ENCODE measurements at regions not wholly inside any gene's neighbourhood (a gene's known extent, or its start where the extent isn't known, plus 50 kb on each side); places are given as distances from the start of the nearest gene placed in this dataset.
"Not testable (repeated sequence)": the region's sequence is repeated elsewhere in the genome, so short reads cannot be mapped to it uniquely, and the experiment has no call there.

DNA sequence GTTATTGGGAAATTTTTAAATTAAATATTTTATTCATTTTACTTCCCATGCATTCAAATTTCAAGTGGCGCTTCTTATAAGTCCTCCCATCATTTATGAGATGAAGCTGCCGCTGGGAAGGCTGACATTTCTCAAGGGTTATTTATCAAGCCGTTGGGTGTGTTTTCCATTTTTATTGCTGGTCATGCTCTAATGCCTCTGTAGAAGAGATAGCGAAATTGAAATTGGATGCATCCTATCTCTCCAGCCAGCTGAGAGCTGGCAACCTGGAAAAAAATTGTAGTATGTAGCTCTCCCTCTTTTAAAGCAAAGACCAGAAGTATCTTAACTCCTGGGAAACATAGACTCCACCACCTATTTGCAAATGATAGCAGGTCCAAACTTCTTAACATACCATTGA lies 135.9 kb downstream of the C6orf118 start:
- Histone ChIP-seq H3K27ac (ENCODE audit: low read length) (no peak overlapping the region), H3K9ac (ENCODE audit: low read length in 2 of 2) (no peak overlapping the region), H3K9me3 (ENCODE audit: control insufficient read depth in 2 of 2, low read length in 2 of 2) (no peaks in the 10 kb centered on the region), H3K4me3 (ENCODE audit: low read length in 2 of 2) (no peak overlapping the region), H3K27me3 (ENCODE audit: control insufficient read depth in 1 of 2, insufficient read depth in 2 of 2, low read length in 2 of 2) (no peaks in the 10 kb centered on the region), H3K4me1 (ENCODE audit: control insufficient read depth, insufficient read depth, low read length) (no peaks in the 10 kb centered on the region), H3K36me3 (ENCODE audit: control insufficient read depth in 2 of 2, insufficient read depth in 2 of 2, low read length in 2 of 2) (no peaks in the 10 kb centered on the region)

DNA sequence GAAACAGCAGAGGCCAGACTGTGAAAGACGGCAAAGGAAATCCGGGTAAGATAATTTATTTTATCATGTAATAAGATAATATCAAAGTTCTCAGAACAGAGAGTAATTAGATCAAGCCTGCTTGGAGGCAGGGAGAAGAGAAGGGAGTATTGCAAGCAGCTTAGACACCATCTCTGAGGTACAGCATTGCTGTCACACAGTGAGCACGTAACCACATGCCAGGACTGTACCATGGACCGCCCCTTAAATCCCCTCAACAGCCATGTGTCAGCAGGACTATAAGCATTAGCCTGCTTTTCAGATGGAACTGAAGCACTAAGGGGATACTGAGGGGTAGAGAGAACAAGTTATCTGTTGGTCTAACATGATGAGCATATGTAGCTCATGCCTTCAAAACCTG lies 141.5 kb downstream of the C6orf118 start:
- Histone ChIP-seq H3K27ac (ENCODE audit: low read length) (no peak overlapping the region), H3K27me3 (ENCODE audit: control insufficient read depth in 1 of 2, insufficient read depth in 2 of 2, low read length in 2 of 2) (no peaks in the 10 kb centered on the region), H3K9me3 (ENCODE audit: control insufficient read depth in 2 of 2, low read length in 2 of 2) (no peaks in the 10 kb centered on the region), H3K4me1 (ENCODE audit: control insufficient read depth, insufficient read depth, low read length) (no peaks in the 10 kb centered on the region), H3K36me3 (ENCODE audit: control insufficient read depth in 2 of 2, insufficient read depth in 2 of 2, low read length in 2 of 2) (no peaks in the 10 kb centered on the region), H3K4me3 (ENCODE audit: low read length in 2 of 2) (no peak overlapping the region), H3K9ac (ENCODE audit: low read length in 2 of 2) (no peak overlapping the region)

DNA sequence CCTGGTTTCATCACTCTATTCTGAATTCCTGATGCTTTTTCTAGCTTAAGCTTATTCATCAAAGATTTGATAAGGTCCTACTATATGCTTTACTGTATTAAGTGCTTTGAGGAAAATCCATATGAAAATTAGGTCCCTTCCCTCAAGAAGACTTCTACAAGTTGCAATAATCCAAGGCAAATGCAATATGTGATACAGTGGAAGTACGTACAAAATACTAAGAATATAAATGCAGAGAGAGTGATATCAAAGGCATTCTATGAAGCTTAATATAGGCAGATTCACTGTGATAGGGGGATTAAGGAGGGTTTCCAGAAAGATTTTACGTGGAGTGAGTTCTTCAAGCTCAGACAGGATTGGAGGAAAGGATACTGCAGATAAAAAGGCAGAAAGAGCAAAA lies 142.1 kb downstream of the C6orf118 start:
- no peak overlapping the region for H3K27ac ChIP-seq (ENCODE audit: low read length)
- no peaks in the 10 kb centered on the region for H3K36me3 ChIP-seq (ENCODE audit: control insufficient read depth in 2 of 2, insufficient read depth in 2 of 2, low read length in 2 of 2)
- no peak overlapping the region for H3K9ac ChIP-seq (ENCODE audit: low read length in 2 of 2)
- H3K9me3 ChIP-seq (ENCODE audit: control insufficient read depth in 2 of 2, low read length in 2 of 2) = no peaks in the 10 kb centered on the region
- no peaks in the 10 kb centered on the region for H3K4me1 ChIP-seq (ENCODE audit: control insufficient read depth, insufficient read depth, low read length)
- no peaks in the 10 kb centered on the region for H3K27me3 ChIP-seq (ENCODE audit: control insufficient read depth in 1 of 2, insufficient read depth in 2 of 2, low read length in 2 of 2)
- H3K4me3 ChIP-seq (ENCODE audit: low read length in 2 of 2) = no peak overlapping the region

DNA sequence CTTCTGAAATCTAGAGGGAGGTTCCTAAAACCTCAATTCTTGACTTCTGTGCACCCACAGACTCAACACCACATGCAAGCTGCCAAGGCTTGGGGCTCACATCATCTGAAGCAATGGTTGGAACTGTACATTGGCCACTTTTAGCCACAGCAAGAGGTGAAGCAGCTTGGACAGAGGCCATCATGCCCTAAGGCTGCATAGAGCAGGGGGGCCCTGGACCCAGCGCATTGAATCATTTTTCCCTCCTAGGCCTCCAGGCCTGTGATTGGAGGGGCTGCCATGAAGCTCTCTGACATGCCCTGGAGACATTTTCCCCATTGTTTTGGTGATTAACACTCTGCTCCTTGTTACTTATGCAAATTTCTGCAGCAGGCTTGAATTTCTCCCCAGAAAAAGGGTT lies 145.9 kb downstream of the C6orf118 start:
- H3K4me3 ChIP-seq (ENCODE audit: low read length in 2 of 2) = no peak overlapping the region
- H3K9me3 ChIP-seq (ENCODE audit: control insufficient read depth in 2 of 2, low read length in 2 of 2) = no peaks in the 10 kb centered on the region
- H3K36me3 ChIP-seq (ENCODE audit: control insufficient read depth in 2 of 2, insufficient read depth in 2 of 2, low read length in 2 of 2) = no peaks in the 10 kb centered on the region
- no peaks in the 10 kb centered on the region for H3K4me1 ChIP-seq (ENCODE audit: control insufficient read depth, insufficient read depth, low read length)
- no peak overlapping the region for H3K27ac ChIP-seq (ENCODE audit: low read length)
- H3K9ac ChIP-seq (ENCODE audit: low read length in 2 of 2) = no peak overlapping the region
- no peaks in the 10 kb centered on the region for H3K27me3 ChIP-seq (ENCODE audit: control insufficient read depth in 1 of 2, insufficient read depth in 2 of 2, low read length in 2 of 2)

DNA sequence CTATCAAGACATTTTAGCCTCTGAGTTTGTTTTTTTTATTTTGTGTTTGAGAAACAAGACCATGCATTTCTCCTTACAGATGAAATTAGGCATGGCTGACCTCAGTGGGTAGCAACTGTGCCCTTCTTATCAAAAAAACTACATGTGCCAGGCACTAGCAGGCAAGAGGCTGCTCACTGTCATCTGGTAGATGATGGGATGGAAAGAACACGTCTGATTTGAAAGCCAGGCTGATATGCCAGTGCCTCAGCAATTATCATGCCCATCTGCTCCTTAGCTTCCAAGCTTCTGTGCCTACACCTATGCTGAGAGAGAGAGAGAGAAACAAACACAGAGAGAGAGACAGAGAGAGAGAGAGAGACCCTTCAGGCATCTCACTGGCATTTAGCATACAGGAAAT lies 149.9 kb downstream of the C6orf118 start:
- H3K4me3 ChIP-seq (ENCODE audit: low read length in 2 of 2) = no peak overlapping the region

DNA sequence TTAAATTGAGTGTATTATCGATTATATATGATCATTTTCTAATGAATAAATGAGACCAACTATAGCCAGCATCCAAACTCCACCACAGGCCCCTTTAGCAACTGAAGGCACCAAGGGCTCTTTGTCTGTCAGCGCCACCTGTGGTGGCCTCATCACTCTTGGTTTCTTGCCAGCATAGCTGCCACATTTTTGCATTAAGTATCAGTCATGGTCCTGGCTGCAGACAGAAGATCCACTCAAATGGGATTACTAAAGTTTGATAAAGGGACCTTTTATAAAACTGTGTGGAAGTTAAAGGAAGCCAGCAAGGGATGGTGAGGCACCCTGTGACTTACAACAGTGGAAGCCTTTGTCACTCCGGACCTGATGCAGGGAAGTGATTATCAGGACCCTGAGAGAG lies 162.9 kb downstream of the C6orf118 start:
- Histone ChIP-seq H3K4me1 (ENCODE audit: control insufficient read depth, insufficient read depth, low read length) (no peaks in the 10 kb centered on the region), H3K27ac (ENCODE audit: low read length) (no peak overlapping the region), H3K4me3 (ENCODE audit: low read length in 2 of 2) (no peak overlapping the region), H3K9ac (ENCODE audit: low read length in 2 of 2) (no peak overlapping the region), H3K27me3 (ENCODE audit: control insufficient read depth in 1 of 2, insufficient read depth in 2 of 2, low read length in 2 of 2) (peaks cover 0 to 2% of the 10 kb centered on the region in 2 donors), H3K9me3 (ENCODE audit: control insufficient read depth in 2 of 2, low read length in 2 of 2) (peaks cover 0 to under 1% of the 10 kb centered on the region in 2 donors), H3K36me3 (ENCODE audit: control insufficient read depth in 2 of 2, insufficient read depth in 2 of 2, low read length in 2 of 2) (no peaks in the 10 kb centered on the region)

More for the DNA sequence above, 149.9 kb downstream of the C6orf118 start:
- Histone ChIP-seq H3K36me3 (ENCODE audit: control insufficient read depth in 2 of 2, insufficient read depth in 2 of 2, low read length in 2 of 2) (no peaks in the 10 kb centered on the region), H3K9ac (ENCODE audit: low read length in 2 of 2) (no peak overlapping the region), H3K27ac (ENCODE audit: low read length) (no peak overlapping the region), H3K4me1 (ENCODE audit: control insufficient read depth, insufficient read depth, low read length) (no peaks in the 10 kb centered on the region), H3K9me3 (ENCODE audit: control insufficient read depth in 2 of 2, low read length in 2 of 2) (no peaks in the 10 kb centered on the region), H3K27me3 (ENCODE audit: control insufficient read depth in 1 of 2, insufficient read depth in 2 of 2, low read length in 2 of 2) (no peaks in the 10 kb centered on the region)

DNA sequence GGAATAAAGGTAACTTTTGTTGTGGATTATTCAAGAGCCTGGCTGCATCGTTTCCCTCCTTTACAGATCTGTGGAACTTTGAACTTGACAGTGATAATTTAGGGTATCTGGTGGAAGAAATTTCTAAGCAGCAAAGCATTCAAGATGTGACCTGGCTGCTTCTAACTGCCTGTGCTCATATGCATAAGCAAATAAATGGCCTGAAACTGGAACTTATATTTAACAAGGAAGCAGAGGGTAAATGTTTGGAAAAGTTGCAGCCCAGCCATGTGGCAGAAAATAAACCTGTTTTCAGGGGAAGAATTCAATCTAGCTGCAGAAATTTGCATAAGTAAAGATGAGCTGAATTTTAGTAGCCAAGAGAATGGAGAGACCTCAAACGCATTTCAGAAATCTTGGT lies 173.5 kb downstream of the C6orf118 start:
- H3K9me3 ChIP-seq (ENCODE audit: control insufficient read depth in 2 of 2, low read length in 2 of 2) = peaks cover 7 to 8% of the 10 kb centered on the region in 2 donors
- H3K36me3 ChIP-seq (ENCODE audit: control insufficient read depth in 2 of 2, insufficient read depth in 2 of 2, low read length in 2 of 2) = no peaks in the 10 kb centered on the region
- H3K4me3 ChIP-seq (ENCODE audit: low read length in 2 of 2) = no peak overlapping the region
- H3K9ac ChIP-seq (ENCODE audit: low read length in 2 of 2) = no peak overlapping the region
- H3K4me1 ChIP-seq (ENCODE audit: control insufficient read depth, insufficient read depth, low read length) = no peaks in the 10 kb centered on the region
- H3K27ac ChIP-seq (ENCODE audit: low read length) = no peak overlapping the region
- H3K27me3 ChIP-seq (ENCODE audit: control insufficient read depth in 1 of 2, insufficient read depth in 2 of 2, low read length in 2 of 2) = no peaks in the 10 kb centered on the region

DNA sequence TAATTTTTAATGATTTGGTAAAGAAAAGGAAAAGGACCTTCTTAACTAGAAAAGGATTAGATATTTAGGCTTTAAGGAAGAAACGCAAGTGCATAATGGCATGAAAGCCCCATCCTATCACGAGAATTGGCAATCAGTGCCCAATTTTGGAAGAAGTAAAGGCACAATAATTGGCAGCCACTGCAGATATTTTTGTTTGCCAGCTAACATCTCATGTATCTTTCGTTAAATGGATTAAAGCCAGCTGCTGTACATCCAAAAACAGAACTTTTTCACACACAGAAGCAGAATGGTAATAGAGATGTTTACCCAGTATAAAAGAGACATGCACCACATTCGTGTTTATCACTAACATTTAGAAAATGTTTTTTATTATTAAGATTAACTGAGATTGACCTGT lies 180.3 kb downstream of the C6orf118 start:
- Histone ChIP-seq H3K4me3 (ENCODE audit: low read length in 2 of 2) (no peak overlapping the region), H3K9me3 (ENCODE audit: control insufficient read depth in 2 of 2, low read length in 2 of 2) (peaks cover 0 to 2% of the 10 kb centered on the region in 2 donors), H3K27ac (ENCODE audit: low read length) (no peak overlapping the region), H3K27me3 (ENCODE audit: control insufficient read depth in 1 of 2, insufficient read depth in 2 of 2, low read length in 2 of 2) (no peaks in the 10 kb centered on the region), H3K36me3 (ENCODE audit: control insufficient read depth in 2 of 2, insufficient read depth in 2 of 2, low read length in 2 of 2) (no peaks in the 10 kb centered on the region), H3K4me1 (ENCODE audit: control insufficient read depth, insufficient read depth, low read length) (no peaks in the 10 kb centered on the region), H3K9ac (ENCODE audit: low read length in 2 of 2) (no peak overlapping the region)

DNA sequence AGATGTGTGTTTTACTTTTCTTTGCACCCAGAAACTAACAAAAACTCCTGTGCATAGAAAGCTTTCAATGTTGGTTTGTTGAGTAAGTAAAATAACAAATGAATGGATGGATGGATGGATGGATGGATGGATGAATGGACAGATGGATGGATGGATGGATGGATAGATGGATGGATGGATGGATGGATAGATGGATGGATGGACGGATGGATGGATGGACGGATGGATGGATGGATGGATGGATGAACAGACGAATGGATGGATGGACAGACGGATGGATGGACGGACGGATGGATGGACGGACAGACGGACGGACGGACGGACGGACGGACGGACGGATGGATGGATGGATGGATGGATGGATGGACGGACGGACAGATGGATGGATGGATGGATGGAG lies 181.7 kb downstream of the C6orf118 start:
- H3K4me1 ChIP-seq (ENCODE audit: control insufficient read depth, insufficient read depth, low read length); H3K4me3 ChIP-seq (ENCODE audit: low read length in 2 of 2); H3K27me3 ChIP-seq (ENCODE audit: control insufficient read depth in 1 of 2, insufficient read depth in 2 of 2, low read length in 2 of 2); H3K9me3 ChIP-seq (ENCODE audit: control insufficient read depth in 2 of 2, low read length in 2 of 2); H3K36me3 ChIP-seq (ENCODE audit: control insufficient read depth in 2 of 2, insufficient read depth in 2 of 2, low read length in 2 of 2); H3K9ac ChIP-seq (ENCODE audit: low read length in 2 of 2); H3K27ac ChIP-seq (ENCODE audit: low read length): not testable (repeated sequence)

DNA sequence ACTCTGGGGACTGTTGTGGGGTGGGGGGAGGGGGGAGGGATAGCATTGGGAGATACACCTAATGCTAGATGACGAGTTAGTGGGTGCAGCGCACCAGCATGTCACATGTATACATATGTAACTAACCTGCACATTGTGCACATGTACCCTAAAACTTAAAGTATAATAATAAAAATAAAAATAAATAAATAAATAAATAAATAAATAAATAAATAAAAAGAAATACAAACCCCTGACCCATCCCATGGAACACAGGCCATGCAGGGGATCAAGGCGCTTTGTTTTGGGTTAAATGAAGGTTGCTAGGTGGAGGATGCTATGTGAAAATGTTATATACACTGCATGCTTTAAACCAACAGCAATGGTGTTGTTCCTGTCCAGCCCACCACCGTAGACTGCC lies 184.7 kb downstream of the C6orf118 start:
- not testable (repeated sequence) for H3K9me3 ChIP-seq (ENCODE audit: control insufficient read depth in 2 of 2, low read length in 2 of 2); H3K27ac ChIP-seq (ENCODE audit: low read length); H3K27me3 ChIP-seq (ENCODE audit: control insufficient read depth in 1 of 2, insufficient read depth in 2 of 2, low read length in 2 of 2); H3K36me3 ChIP-seq (ENCODE audit: control insufficient read depth in 2 of 2, insufficient read depth in 2 of 2, low read length in 2 of 2); H3K4me1 ChIP-seq (ENCODE audit: control insufficient read depth, insufficient read depth, low read length); H3K4me3 ChIP-seq (ENCODE audit: low read length in 2 of 2); H3K9ac ChIP-seq (ENCODE audit: low read length in 2 of 2)

DNA sequence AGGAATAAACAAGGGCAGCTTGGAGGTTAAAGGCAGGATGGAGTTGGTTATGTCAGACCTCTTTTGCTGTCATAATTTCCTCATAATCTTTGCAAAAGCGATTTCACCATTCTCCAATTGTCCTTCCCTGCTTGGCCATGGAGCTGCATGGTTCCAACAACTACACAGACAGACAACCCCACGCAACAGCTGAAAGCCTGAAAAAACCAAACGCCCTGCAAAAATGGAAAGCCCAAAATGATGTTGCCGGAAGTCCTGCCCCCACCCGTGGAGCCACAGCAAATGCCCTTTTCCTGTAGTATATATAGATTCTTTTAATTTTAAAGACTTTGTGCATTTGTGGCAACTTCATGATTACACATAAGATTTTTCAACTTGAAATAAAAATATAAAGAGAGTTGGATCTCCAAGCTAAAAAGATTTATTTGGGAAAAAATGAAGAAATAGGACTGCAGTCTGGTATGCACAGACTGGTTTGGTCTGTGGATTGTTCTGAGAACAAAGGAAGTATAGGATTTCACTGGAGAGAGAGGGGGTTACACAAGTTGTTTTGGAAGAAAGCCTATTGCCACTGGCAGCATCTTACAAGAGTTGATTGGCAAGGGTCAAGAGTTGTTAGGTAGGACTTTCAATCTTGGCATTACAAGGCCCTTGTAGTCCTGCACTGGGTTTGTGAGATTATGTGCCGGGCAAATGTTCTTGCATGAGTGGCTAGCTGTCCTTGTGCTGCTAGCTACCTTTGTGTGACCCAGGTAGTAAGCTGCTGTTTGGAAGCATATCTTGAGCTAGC lies 190.0 kb downstream of the C6orf118 start:
- Histone ChIP-seq H3K9me3 (ENCODE audit: control insufficient read depth in 2 of 2, low read length in 2 of 2) (no peaks in the 10 kb centered on the region), H3K4me3 (ENCODE audit: low read length in 2 of 2) (no peak overlapping the region), H3K9ac (ENCODE audit: low read length in 2 of 2) (no peak overlapping the region), H3K27me3 (ENCODE audit: control insufficient read depth in 1 of 2, insufficient read depth in 2 of 2, low read length in 2 of 2) (no peaks in the 10 kb centered on the region), H3K36me3 (ENCODE audit: control insufficient read depth in 2 of 2, insufficient read depth in 2 of 2, low read length in 2 of 2) (no peaks in the 10 kb centered on the region), H3K4me1 (ENCODE audit: control insufficient read depth, insufficient read depth, low read length) (no peaks in the 10 kb centered on the region), H3K27ac (ENCODE audit: low read length) (no peak overlapping the region)

Measured in stomach smooth muscle (tissue), 2 donors.